IMR-90 (cell line): ENCODE measurements at regions not wholly inside any gene's neighbourhood (a gene's known extent, or its start where the extent isn't known, plus 50 kb on each side); places are given as distances from the start of the nearest gene placed in this dataset.

Source experiments
- ATAC-seq: fragments of 200-7000 bp; cut with Tn5 transposase; 2 replicates; pipeline ENCODE4 v1.9.1; 2020; ENCODE audit warnings: low read depth, mild to moderate bottlenecking, moderate library complexity
- BruUV-seq: library from RNA; stranded (reverse); fragments of 400-500 nt; replicated peaks from 2 replicates; lab custom pipeline; 2021; lab: Mats Ljungman, UMichigan
- CTCF ChIA-PET: fragments of 300-600 bp; formaldehyde crosslinking; extraction: SDS; loops from one replicate; lab custom pipeline; 2021; ENCODE audit warnings: antibody characterized with exemption; lab: Yijun Ruan, JAX
- POLR2A ChIA-PET: fragments of 300-600 bp; sonication (Branson Sonifier 250); formaldehyde crosslinking; loops from one replicate; lab custom pipeline; 2022; ENCODE audit warnings: antibody characterized with exemption; ENCODE audit not compliant: unreplicated experiment; lab: Charles Lee
- DNase-seq: peaks from one replicate; pipeline ENCODE4 v3.0.0; 2013
- H2AFZ ChIP-seq: replicated peaks from 2 replicates; pipeline ENCODE3; 2013; ENCODE audit warnings: low read length, mild to moderate bottlenecking; ENCODE audit not compliant: poor library complexity
- H2AK5ac ChIP-seq: 2 replicates; pipeline ENCODE4 v1.6.1; 2013; ENCODE audit warnings: low read depth, low read length, inconsistent platforms
- H2AK9ac ChIP-seq: replicated peaks from 2 replicates; pipeline ENCODE3; 2013; ENCODE audit warnings: mild to moderate bottlenecking, low read depth, low read length, moderate library complexity; ENCODE audit not compliant: poor library complexity
- H2BK120ac ChIP-seq: 2 replicates; pipeline ENCODE4 v1.6.1; 2013; ENCODE audit warnings: low read depth, low read length, inconsistent platforms
- H2BK15ac ChIP-seq: 3 replicates; pipeline ENCODE4 v1.6.1; 2013; ENCODE audit warnings: low read depth, low read length, inconsistent platforms
- H2BK20ac ChIP-seq: 2 replicates; pipeline ENCODE4 v1.6.1; 2013; ENCODE audit warnings: low read depth, mild to moderate bottlenecking, inconsistent platforms, low read length, moderate library complexity
- H2BK5ac ChIP-seq: 2 replicates; pipeline ENCODE4 v1.6.1; 2013; ENCODE audit warnings: mild to moderate bottlenecking, low read depth, low read length, inconsistent platforms; ENCODE audit not compliant: poor library complexity, severe bottlenecking
- H3K14ac ChIP-seq: replicated peaks from 2 replicates; pipeline ENCODE4 v1.6.1; 2013; ENCODE audit warnings: low read depth, low read length, inconsistent platforms
- H3K18ac ChIP-seq: 2 replicates; pipeline ENCODE4 v1.6.1; 2013; ENCODE audit warnings: low read depth, low read length, control low read depth
- H3K23ac ChIP-seq: 2 replicates; pipeline ENCODE4 v1.6.1; 2013; ENCODE audit warnings: low read depth, low read length, inconsistent platforms
- H3K27ac ChIP-seq: 2 replicates; pipeline ENCODE4 v1.5.1; 2013; ENCODE audit warnings: mild to moderate bottlenecking, control low read depth, low read length; ENCODE audit not compliant: insufficient read depth
- H3K27me3 ChIP-seq: 2 replicates; pipeline ENCODE4 v1.6.1; 2013; ENCODE audit warnings: low read length; ENCODE audit not compliant: control insufficient read depth, insufficient read depth
- H3K36me3 ChIP-seq: 2 replicates; pipeline ENCODE4 v1.6.1; 2013; ENCODE audit warnings: low read length, mixed read lengths; ENCODE audit not compliant: control insufficient read depth, insufficient read depth
- H3K4ac ChIP-seq: 2 replicates; pipeline ENCODE4 v1.6.1; 2013; ENCODE audit warnings: low read depth, low read length, inconsistent platforms
- H3K4me1 ChIP-seq: 2 replicates; pipeline ENCODE4 v1.6.1; 2013; ENCODE audit warnings: low read length, mixed read lengths; ENCODE audit not compliant: control insufficient read depth, insufficient read depth
- H3K4me2 ChIP-seq: 2 replicates; pipeline ENCODE4 v1.6.1; 2013; ENCODE audit warnings: low read depth, mild to moderate bottlenecking, control low read depth, low read length, moderate library complexity
- H3K4me3 ChIP-seq: 2 replicates; pipeline ENCODE4 v1.5.1; 2013; ENCODE audit warnings: low read depth, mild to moderate bottlenecking, control low read depth, low read length, moderate library complexity; ENCODE audit not compliant: insufficient read depth
- H3K56ac ChIP-seq: 2 replicates; pipeline ENCODE4 v1.6.1; 2013; ENCODE audit warnings: low read length, inconsistent platforms; ENCODE audit not compliant: insufficient read depth; ENCODE audit errors: extremely low read depth
- H3K79me1 ChIP-seq, 2 experiments: 2 replicates each; pipeline ENCODE4 v1.6.1; 2013; ENCODE audit warnings: low read length in 2 of 2, inconsistent platforms in 1 of 2, low read depth in 1 of 2
- H3K9ac ChIP-seq: 2 replicates; pipeline ENCODE4 v1.6.1; 2013; ENCODE audit warnings: low read depth, low read length, control low read depth
- H3K9me1 ChIP-seq: 2 replicates; pipeline ENCODE4 v1.6.1; 2013; ENCODE audit warnings: low read length, inconsistent platforms; ENCODE audit not compliant: insufficient read depth
- H3K9me3 ChIP-seq: 2 replicates; pipeline ENCODE4 v1.6.1; 2013; ENCODE audit warnings: low read length; ENCODE audit not compliant: control insufficient read depth, insufficient read depth
- H4K20me1 ChIP-seq: 2 replicates; pipeline ENCODE4 v1.6.1; 2013; ENCODE audit warnings: low read length, inconsistent platforms; ENCODE audit not compliant: insufficient read depth
- H4K5ac ChIP-seq: 2 replicates; pipeline ENCODE4 v1.6.1; 2013; ENCODE audit warnings: mild to moderate bottlenecking, low read depth, low read length, control low read depth
- H4K8ac ChIP-seq, 2 experiments: 2 replicates each; pipeline ENCODE4 v1.6.1; 2013; ENCODE audit warnings: low read depth in 2 of 2, low read length in 2 of 2, control low read depth in 1 of 2, inconsistent platforms in 1 of 2
- H4K91ac ChIP-seq: 2 replicates; pipeline ENCODE4 v1.6.1; 2013; ENCODE audit warnings: low read depth, low read length, inconsistent platforms; ENCODE audit not compliant: insufficient read depth
- BHLHE40 ChIP-seq: fragments of 150-350 bp; IDR thresholded peaks from 2 replicates; pipeline ENCODE4 v1.6.1; 2016; ENCODE audit warnings: mild to moderate bottlenecking, low read depth, low read length
- CEBPB ChIP-seq: IDR thresholded peaks from 2 replicates; pipeline ENCODE4 v1.6.1; 2012; ENCODE audit warnings: low read depth, low read length, improper control_type of control experiment
- CHD1 ChIP-seq: IDR thresholded peaks from 2 replicates; pipeline ENCODE4 v1.6.1; 2012; ENCODE audit warnings: low read depth, low read length, improper control_type of control experiment
- CTCF ChIP-seq: conservative IDR thresholded peaks from 2 replicates; pipeline ENCODE4 v1.5.1; 2012; ENCODE audit warnings: mild to moderate bottlenecking, low read depth, low read length, improper control_type of control experiment
- FOS ChIP-seq: fragments of 150-350 bp; IDR thresholded peaks from 2 replicates; pipeline ENCODE4 v1.6.1; 2016; ENCODE audit warnings: low read depth, low read length
- MAFK ChIP-seq: IDR thresholded peaks from 2 replicates; pipeline ENCODE4 v1.6.1; 2012; ENCODE audit warnings: low read depth, low read length, improper control_type of control experiment
- MAZ ChIP-seq: IDR thresholded peaks from 2 replicates; pipeline ENCODE4 v1.6.1; 2012; ENCODE audit warnings: low read depth, mild to moderate bottlenecking, low read length, improper control_type of control experiment, moderate library complexity, borderline replicate concordance
- MXI1 ChIP-seq: IDR thresholded peaks from 2 replicates; pipeline ENCODE4 v1.6.1; 2012; ENCODE audit warnings: low read depth, mild to moderate bottlenecking, low read length, moderate library complexity, borderline replicate concordance
- NFE2L2 ChIP-seq: fragments of 150-350 bp; IDR thresholded peaks from 2 replicates; pipeline ENCODE4 v1.6.1; 2016; ENCODE audit warnings: low read depth, mild to moderate bottlenecking, low read length
- POLR2A ChIP-seq: IDR thresholded peaks from 2 replicates; pipeline ENCODE4 v1.6.1; 2012; ENCODE audit warnings: mild to moderate bottlenecking, low read depth, low read length
- RAD21 ChIP-seq: IDR thresholded peaks from 2 replicates; pipeline ENCODE4 v1.6.1; 2012; ENCODE audit warnings: low read length, improper control_type of control experiment
- RCOR1 ChIP-seq: IDR thresholded peaks from 2 replicates; pipeline ENCODE4 v1.6.1; 2012; ENCODE audit warnings: mild to moderate bottlenecking, low read length, improper control_type of control experiment; ENCODE audit not compliant: insufficient replicate concordance
- RFX5 ChIP-seq: IDR thresholded peaks from 2 replicates; pipeline ENCODE4 v1.8.0; 2012; ENCODE audit warnings: low read depth, mild to moderate bottlenecking, low read length, moderate library complexity
- SMC3 ChIP-seq: fragments of 150-350 bp; IDR thresholded peaks from 2 replicates; pipeline ENCODE4 v1.6.1; 2016; ENCODE audit warnings: low read depth, mild to moderate bottlenecking, antibody characterized with exemption, low read length, moderate library complexity
- WGBS, 2 experiments: methylation state at CpG; one replicate each; pipeline versions ENCODE4 v1.1.5 to v1.1.7; 2013; ENCODE audit warnings: missing lambda C conversion rate in 2 of 2; ENCODE audit not compliant: insufficient read length in 1 of 2; ENCODE audit errors: extremely low coverage in 2 of 2; 5-methylcytosine and 5-hydroxymethylcytosine counted together
- dilution Hi-C: fragments of 300-500 bp; cut with HindIII; formaldehyde crosslinking; loops from one replicate; pipeline ENCODE4 v1.14.3; 2018; ENCODE audit warnings: low sequenced_read_pairs; ENCODE audit not compliant: unreplicated experiment
- in situ Hi-C: fragments of 300-500 bp; cut with MboI; formaldehyde crosslinking; loops from 3 replicates; pipeline ENCODE4 v1.14.3; 2019; ENCODE audit warnings: low sequenced_read_pairs, inconsistent platforms, mixed read lengths
- intact Hi-C: fragments of 100-400 bp; cut with micrococcal nuclease; formaldehyde crosslinking; loops from 2 replicates; pipeline ENCODE4 v1.10.0; 2022
- TF ChIP-seq, protein P1 (sequence below): fragments of 150-350 bp; IDR thresholded peaks from 2 replicates; pipeline ENCODE4 v1.6.1; 2016; ENCODE audit warnings: low read depth, mild to moderate bottlenecking, low read length, moderate library complexity, borderline replicate concordance
- TF ChIP-seq, protein P2 (sequence below): fragments of 150-350 bp; IDR thresholded peaks from 2 replicates; pipeline ENCODE4 v1.6.1; 2017; ENCODE audit warnings: mild to moderate bottlenecking, antibody characterized with exemption, low read length, low read depth

- Histone ChIP-seq H3K4ac (no peak overlapping the region), H2AFZ (no peak overlapping the region), H3K9me1 (no peaks in the 10 kb centered on the region), H3K27ac (no peak overlapping the region), H2BK120ac (no peak overlapping the region), H3K36me3 (no peaks in the 10 kb centered on the region), H3K4me3 (no peak overlapping the region), H3K4me2 (no peak overlapping the region), H4K8ac (no peak overlapping the region), H3K18ac (no peak overlapping the region), H3K9ac (no peak overlapping the region), H2BK20ac (no peak overlapping the region), H4K5ac (no peak overlapping the region), H3K23ac (no peak overlapping the region), H2BK15ac (no peak overlapping the region), H4K91ac (no peak overlapping the region), H3K14ac (no peak overlapping the region), H4K20me1 (no peaks in the 10 kb centered on the region), H3K4me1 (no peaks in the 10 kb centered on the region), H3K56ac (no peak overlapping the region), H2AK5ac (no peak overlapping the region), H3K9me3 (peaks cover 13% of the 10 kb centered on the region), H3K79me1 (no peaks in the 10 kb centered on the region), H2BK5ac (no peak overlapping the region), H2AK9ac (no peak overlapping the region), H3K27me3 (no peaks in the 10 kb centered on the region)
- BruUV-seq: no TSS peak
- POLR2A ChIA-PET: no interaction called here
- in situ Hi-C loops: no loop called here
- dilution Hi-C loops: no loop called here
- intact Hi-C loops: no loop called here
- DNase-seq: no peak
- no CpG with 5 or more reads among the region's 2 CpGs for WGBS, 2 experiments
- TF ChIP-seq MAZ: no peak
- no peak for TF ChIP-seq FOS
- TF ChIP-seq, protein P1, sequence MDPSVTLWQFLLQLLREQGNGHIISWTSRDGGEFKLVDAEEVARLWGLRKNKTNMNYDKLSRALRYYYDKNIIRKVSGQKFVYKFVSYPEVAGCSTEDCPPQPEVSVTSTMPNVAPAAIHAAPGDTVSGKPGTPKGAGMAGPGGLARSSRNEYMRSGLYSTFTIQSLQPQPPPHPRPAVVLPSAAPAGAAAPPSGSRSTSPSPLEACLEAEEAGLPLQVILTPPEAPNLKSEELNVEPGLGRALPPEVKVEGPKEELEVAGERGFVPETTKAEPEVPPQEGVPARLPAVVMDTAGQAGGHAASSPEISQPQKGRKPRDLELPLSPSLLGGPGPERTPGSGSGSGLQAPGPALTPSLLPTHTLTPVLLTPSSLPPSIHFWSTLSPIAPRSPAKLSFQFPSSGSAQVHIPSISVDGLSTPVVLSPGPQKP: no peak
- no peak for TF ChIP-seq CHD1
- no peak for TF ChIP-seq BHLHE40
- no peak for TF ChIP-seq SMC3
- no peak for TF ChIP-seq MXI1
- TF ChIP-seq, protein P2, sequence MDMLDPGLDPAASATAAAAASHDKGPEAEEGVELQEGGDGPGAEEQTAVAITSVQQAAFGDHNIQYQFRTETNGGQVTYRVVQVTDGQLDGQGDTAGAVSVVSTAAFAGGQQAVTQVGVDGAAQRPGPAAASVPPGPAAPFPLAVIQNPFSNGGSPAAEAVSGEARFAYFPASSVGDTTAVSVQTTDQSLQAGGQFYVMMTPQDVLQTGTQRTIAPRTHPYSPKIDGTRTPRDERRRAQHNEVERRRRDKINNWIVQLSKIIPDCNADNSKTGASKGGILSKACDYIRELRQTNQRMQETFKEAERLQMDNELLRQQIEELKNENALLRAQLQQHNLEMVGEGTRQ: no peak
- TF ChIP-seq NFE2L2: no peak
- no peak for TF ChIP-seq CEBPB
- TF ChIP-seq CTCF: no peak
- no peak for TF ChIP-seq RCOR1
- no peak for TF ChIP-seq RFX5
- TF ChIP-seq RAD21: no peak
- no peak for TF ChIP-seq POLR2A
- TF ChIP-seq MAFK: no peak
- no peak for ATAC-seq
- CTCF ChIA-PET: no interaction called here
These were observed 111.9 kb upstream of the LINC00305 start for GRCh38 chr18:64260810-64261209.
